WERI-Rb-1 (cell line): ENCODE measurements at regions not wholly inside any gene's neighbourhood (a gene's known extent, or its start where the extent isn't known, plus 50 kb on each side); places are given as distances from the start of the nearest gene placed in this dataset.

ENCODE experiments used
- DNase-seq: peaks from one replicate; pipeline ENCODE4 v3.0.0-alpha.2; 2020
- H3K27ac ChIP-seq: fragments of 250-450 bp; sonication (Bioruptor Pico); 2 replicates; pipeline ENCODE4 v1.5.1; 2020; ENCODE audit warnings: mild to moderate bottlenecking, moderate library complexity
- H3K27me3 ChIP-seq: fragments of 250-450 bp; sonication (Bioruptor Pico); 2 replicates; pipeline ENCODE4 v1.5.1; 2021; ENCODE audit warnings: mild to moderate bottlenecking, low read depth, moderate library complexity; ENCODE audit not compliant: insufficient read depth, severe bottlenecking
- H3K36me3 ChIP-seq: fragments of 250-450 bp; sonication (Bioruptor Pico); 2 replicates; pipeline ENCODE4 v1.5.1; 2020; ENCODE audit warnings: mild to moderate bottlenecking, moderate library complexity
- H3K4me3 ChIP-seq: 2 replicates; pipeline ENCODE4 v1.5.1; 2011; ENCODE audit warnings: low read depth, mild to moderate bottlenecking, control low read depth, low read length
- H3K9me3 ChIP-seq: fragments of 250-450 bp; sonication (Bioruptor Pico); 2 replicates; pipeline ENCODE4 v1.5.1; 2021; ENCODE audit warnings: mild to moderate bottlenecking, moderate library complexity; ENCODE audit not compliant: severe bottlenecking
- TF ChIP-seq, protein P1 (sequence below): IDR thresholded peaks from 2 replicates; pipeline ENCODE4 v1.5.1; 2011; ENCODE audit warnings: low read depth, mild to moderate bottlenecking, control low read depth, inconsistent platforms, low read length

GRCh38 chr13:111850458-111850857, 216.5 kb upstream of the SOX1 start:
- H3K27me3 ChIP-seq = peaks cover 95% of the 10 kb centered on the region
- no peak overlapping the region for H3K27ac ChIP-seq
- no peaks in the 10 kb centered on the region for H3K36me3 ChIP-seq
- no peak for DNase-seq
- no peak overlapping the region for H3K4me3 ChIP-seq
- TF ChIP-seq, protein P1, sequence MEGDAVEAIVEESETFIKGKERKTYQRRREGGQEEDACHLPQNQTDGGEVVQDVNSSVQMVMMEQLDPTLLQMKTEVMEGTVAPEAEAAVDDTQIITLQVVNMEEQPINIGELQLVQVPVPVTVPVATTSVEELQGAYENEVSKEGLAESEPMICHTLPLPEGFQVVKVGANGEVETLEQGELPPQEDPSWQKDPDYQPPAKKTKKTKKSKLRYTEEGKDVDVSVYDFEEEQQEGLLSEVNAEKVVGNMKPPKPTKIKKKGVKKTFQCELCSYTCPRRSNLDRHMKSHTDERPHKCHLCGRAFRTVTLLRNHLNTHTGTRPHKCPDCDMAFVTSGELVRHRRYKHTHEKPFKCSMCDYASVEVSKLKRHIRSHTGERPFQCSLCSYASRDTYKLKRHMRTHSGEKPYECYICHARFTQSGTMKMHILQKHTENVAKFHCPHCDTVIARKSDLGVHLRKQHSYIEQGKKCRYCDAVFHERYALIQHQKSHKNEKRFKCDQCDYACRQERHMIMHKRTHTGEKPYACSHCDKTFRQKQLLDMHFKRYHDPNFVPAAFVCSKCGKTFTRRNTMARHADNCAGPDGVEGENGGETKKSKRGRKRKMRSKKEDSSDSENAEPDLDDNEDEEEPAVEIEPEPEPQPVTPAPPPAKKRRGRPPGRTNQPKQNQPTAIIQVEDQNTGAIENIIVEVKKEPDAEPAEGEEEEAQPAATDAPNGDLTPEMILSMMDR = no peak
- H3K9me3 ChIP-seq = peaks cover 3% of the 10 kb centered on the region

DNA sequence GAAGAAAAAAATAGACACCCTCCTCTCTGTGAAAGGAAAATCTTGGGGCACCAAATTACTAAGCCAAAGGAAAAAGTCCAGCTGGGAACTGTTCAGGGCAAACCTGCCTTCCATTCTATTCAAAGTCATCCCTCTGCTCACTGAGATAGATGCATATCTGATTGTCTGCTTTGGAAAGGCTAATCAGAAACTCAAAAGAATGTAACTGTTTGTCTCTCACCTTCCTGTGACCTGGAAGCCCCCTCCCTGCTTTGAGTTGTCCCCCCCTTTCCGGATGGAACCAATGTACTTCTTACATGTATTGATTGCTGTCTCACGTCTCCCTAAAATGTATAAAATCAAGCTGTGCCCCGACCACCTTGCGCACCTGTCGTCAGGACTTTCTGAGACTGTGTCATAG, 216.0 kb upstream of the SOX1 start:
- H3K36me3 ChIP-seq = no peaks in the 10 kb centered on the region
- DNase-seq = no peak
- peaks cover 95% of the 10 kb centered on the region for H3K27me3 ChIP-seq
- peaks cover 5% of the 10 kb centered on the region for H3K9me3 ChIP-seq
- TF ChIP-seq, protein P1 = no peak
- no peak overlapping the region for H3K4me3 ChIP-seq
- H3K27ac ChIP-seq = no peak overlapping the region

DNA sequence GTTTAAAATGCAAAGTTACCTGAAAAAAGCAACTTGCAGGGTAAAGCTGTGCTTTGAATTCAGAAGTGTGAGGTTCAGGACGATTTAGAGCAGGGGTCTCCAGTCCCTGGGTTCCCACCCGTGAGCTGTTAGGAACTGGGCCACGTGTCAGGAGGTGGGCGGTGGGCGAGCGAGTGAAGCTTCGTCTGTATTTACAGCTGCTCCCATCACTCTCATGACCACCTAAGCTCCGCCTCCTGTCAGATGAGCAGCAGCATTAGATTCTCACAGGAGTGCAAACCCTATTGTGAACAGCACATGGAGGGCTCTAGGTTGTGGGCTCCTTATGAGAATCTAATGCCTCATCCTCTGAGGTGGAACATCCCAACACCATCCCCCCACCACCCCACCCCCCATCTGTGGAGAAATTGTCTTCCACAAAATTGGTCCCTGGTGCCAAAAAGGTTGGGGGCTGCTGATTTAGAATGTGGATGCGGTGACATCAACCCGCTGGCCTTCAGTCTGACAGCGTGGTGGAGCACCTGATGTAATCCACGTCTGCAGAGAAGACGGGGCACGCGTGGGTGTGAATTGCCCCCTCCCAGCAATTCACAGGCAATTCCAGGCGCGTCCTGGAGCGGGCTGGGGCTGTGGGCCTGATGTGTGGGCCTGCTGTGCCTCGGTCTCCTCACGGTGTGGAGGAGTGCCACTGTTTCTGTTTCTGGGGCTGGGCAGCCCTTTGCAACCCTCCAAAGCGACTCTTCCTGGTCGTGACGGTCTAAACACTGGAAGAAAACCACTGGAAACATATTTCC, 214.0 kb upstream of the SOX1 start:
- no peak for DNase-seq
- H3K4me3 ChIP-seq = no peak overlapping the region
- H3K27me3 ChIP-seq = peaks cover 96% of the 10 kb centered on the region
- H3K9me3 ChIP-seq = peaks cover 5% of the 10 kb centered on the region
- H3K27ac ChIP-seq = no peak overlapping the region
- H3K36me3 ChIP-seq = no peaks in the 10 kb centered on the region
- TF ChIP-seq, protein P1 = no peak

DNA sequence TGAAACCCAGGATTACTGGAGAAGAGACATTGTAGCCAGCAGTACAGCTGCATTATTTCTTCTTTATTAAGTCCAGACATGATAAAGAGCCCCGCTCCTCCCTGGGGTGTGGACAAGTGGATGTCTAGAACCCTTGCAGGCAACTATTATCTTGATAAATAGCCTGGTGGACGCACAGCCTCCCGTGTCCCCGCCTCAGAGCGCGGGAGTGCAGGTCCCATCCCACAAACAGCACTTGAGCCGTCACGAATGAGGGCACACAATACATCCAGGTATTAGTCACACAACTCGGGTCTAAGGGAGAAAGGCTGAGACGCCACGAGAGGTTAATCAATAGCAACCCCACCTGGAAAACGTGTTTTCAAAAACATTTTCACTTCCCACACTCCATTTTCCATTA, 213.2 kb upstream of the SOX1 start:
- TF ChIP-seq, protein P1 = no peak
- DNase-seq = no peak
- H3K27me3 ChIP-seq = peaks cover 96% of the 10 kb centered on the region

GRCh38 chr13:111854403-111854802, 212.5 kb upstream of the SOX1 start:
- H3K27ac ChIP-seq = no peak overlapping the region
- no peak for DNase-seq
- TF ChIP-seq, protein P1 = no peak
- H3K9me3 ChIP-seq = peaks cover 14% of the 10 kb centered on the region
- H3K36me3 ChIP-seq = no peaks in the 10 kb centered on the region
- peaks cover 100% of the 10 kb centered on the region for H3K27me3 ChIP-seq
- no peak overlapping the region for H3K4me3 ChIP-seq

More for the DNA sequence above, 213.2 kb upstream of the SOX1 start:
- H3K36me3 ChIP-seq = no peaks in the 10 kb centered on the region
- H3K4me3 ChIP-seq = no peak overlapping the region
- H3K9me3 ChIP-seq = peaks cover 13% of the 10 kb centered on the region
- no peak overlapping the region for H3K27ac ChIP-seq

DNA sequence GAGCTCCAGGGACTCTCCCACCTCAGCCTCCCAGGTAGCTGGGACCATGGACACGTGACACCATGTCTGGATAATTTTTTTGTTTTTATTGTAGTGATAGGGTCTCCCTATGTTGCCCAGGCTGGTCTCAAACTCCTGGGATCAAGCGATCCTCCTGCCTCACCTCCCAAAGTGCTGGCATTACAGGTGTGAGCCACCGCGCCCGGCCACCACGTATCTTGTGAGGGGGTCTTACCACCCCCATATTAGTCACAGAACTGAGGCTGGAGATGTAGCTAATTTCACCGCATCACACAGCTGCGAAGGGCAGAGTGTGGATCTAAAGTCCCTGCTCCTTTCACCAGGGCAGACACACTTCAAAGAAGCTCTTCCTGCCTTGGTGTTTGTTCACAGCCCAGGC, 211.8 kb upstream of the SOX1 start:
- Histone ChIP-seq H3K27ac (no peak overlapping the region), H3K27me3 (peaks cover 100% of the 10 kb centered on the region), H3K4me3 (no peak overlapping the region), H3K9me3 (peaks cover 17% of the 10 kb centered on the region), H3K36me3 (no peaks in the 10 kb centered on the region)
- no peak for DNase-seq
- TF ChIP-seq, protein P1 = no peak
